Neural cell (in vitro differentiated cells): ENCODE measurements at regions not wholly inside any gene's neighbourhood (a gene's known extent, or its start where the extent isn't known, plus 50 kb on each side); places are given as distances from the start of the nearest gene placed in this dataset.
A peak's percentile ranks its signal among the peaks of the same experiment; 100 is the strongest.

ENCODE experiments used
- H2AFZ ChIP-seq: fragments of 200-600, 300-800 bp; sonication (generic), shearing (Covaris generic); 2 replicates; pipeline ENCODE4 v1.6.0; 2014; ENCODE audit warnings: low read depth, mild to moderate bottlenecking, antibody characterized with exemption, low read length, moderate library complexity
- H3F3A ChIP-seq: fragments of 200-600 bp; shearing (Covaris generic); 2 replicates; pipeline ENCODE4 v1.6.1; 2016; ENCODE audit warnings: mild to moderate bottlenecking, moderate library complexity, mixed read lengths, antibody characterized with exemption, low read length; ENCODE audit not compliant: insufficient read depth, poor library complexity, severe bottlenecking
- H3K27ac ChIP-seq: fragments of 200-600, 300-800 bp; sonication (generic), shearing (Covaris generic); 2 replicates; pipeline ENCODE4 v1.5.1; 2014; ENCODE audit warnings: mild to moderate bottlenecking, low read length, moderate library complexity
- H3K27me3 ChIP-seq: fragments of 300-800, 200-600 bp; sonication (generic), shearing (Covaris generic); 2 replicates; pipeline ENCODE4 v1.6.0; 2014; ENCODE audit warnings: mild to moderate bottlenecking, low read depth, low read length, moderate library complexity; ENCODE audit not compliant: insufficient read depth
- H3K36me3 ChIP-seq: fragments of 300-800, 200-600 bp; sonication (generic), shearing (Covaris generic); 2 replicates; pipeline ENCODE4 v1.5.1; 2014; ENCODE audit warnings: mild to moderate bottlenecking, antibody characterized with exemption, low read length, moderate library complexity; ENCODE audit not compliant: insufficient read depth
- H3K4me2 ChIP-seq: fragments of 300-800, 200-600 bp; sonication (generic), shearing (Covaris generic); 2 replicates; pipeline ENCODE4 v1.6.0; 2014; ENCODE audit warnings: mild to moderate bottlenecking, low read length
- H3K4me3 ChIP-seq: fragments of 300-800, 200-600 bp; sonication (generic), shearing (Covaris generic); 2 replicates; pipeline ENCODE4 v1.5.1; 2014; ENCODE audit warnings: mild to moderate bottlenecking, low read length, moderate library complexity
- H3K79me2 ChIP-seq: fragments of 200-600 bp; shearing (Covaris generic); replicated peaks from 2 replicates; pipeline ENCODE4 v1.6.0; 2014; ENCODE audit warnings: mild to moderate bottlenecking, low read length, moderate library complexity; ENCODE audit not compliant: insufficient read depth
- H3K9ac ChIP-seq: fragments of 300-800, 200-600 bp; sonication (generic), shearing (Covaris generic); 2 replicates; pipeline ENCODE4 v1.6.1; 2016; ENCODE audit warnings: mild to moderate bottlenecking, low read length, mixed read lengths
- H3K9me2 ChIP-seq: fragments of 200-600 bp; shearing (Covaris generic); 2 replicates; pipeline ENCODE4 v1.6.1; 2016; ENCODE audit warnings: mild to moderate bottlenecking, low read length, mixed read lengths; ENCODE audit not compliant: insufficient read depth
- H3K9me3 ChIP-seq: fragments of 200-600, 300-800 bp; sonication (generic), shearing (Covaris generic); 2 replicates; pipeline ENCODE4 v1.6.1; 2016; ENCODE audit warnings: mild to moderate bottlenecking, mixed run types, low read length, moderate library complexity, mixed read lengths
- H4K20me1 ChIP-seq: fragments of 200-600 bp; shearing (Covaris generic); 2 replicates; pipeline ENCODE4 v1.6.1; 2016; ENCODE audit warnings: mild to moderate bottlenecking, mixed run types; ENCODE audit not compliant: insufficient read depth
- EP300 ChIP-seq: fragments of 450-650 bp; conservative IDR thresholded peaks from 2 replicates; pipeline ENCODE4 v1.6.1; 2014; ENCODE audit warnings: antibody characterized with exemption, mild to moderate bottlenecking, moderate library complexity; ENCODE audit not compliant: poor library complexity, severe bottlenecking
- EZH2 ChIP-seq: fragments of 200-600, 300-800 bp; shearing (Covaris generic), sonication (generic); IDR thresholded peaks from 2 replicates; pipeline ENCODE4 v1.6.1; 2014; ENCODE audit warnings: antibody characterized with exemption, low read length, borderline replicate concordance, mild to moderate bottlenecking; ENCODE audit not compliant: insufficient read depth, poor library complexity, severe bottlenecking
- MXI1 ChIP-seq: fragments of 450-650 bp; conservative IDR thresholded peaks from 2 replicates; pipeline ENCODE4 v1.6.1; 2014; ENCODE audit warnings: antibody characterized with exemption, mild to moderate bottlenecking; ENCODE audit not compliant: poor library complexity, severe bottlenecking
- POLR2AphosphoS5 ChIP-seq: IDR thresholded peaks from 2 replicates; pipeline ENCODE4 v1.6.1; 2012
- RAD21 ChIP-seq: fragments of 450-650 bp; conservative IDR thresholded peaks from 2 replicates; pipeline ENCODE4 v1.6.1; 2014; ENCODE audit warnings: antibody characterized with exemption, mild to moderate bottlenecking, moderate library complexity
- SMC3 ChIP-seq: fragments of 450-650 bp; conservative IDR thresholded peaks from 2 replicates; pipeline ENCODE4 v1.6.1; 2014; ENCODE audit warnings: antibody characterized with exemption, mild to moderate bottlenecking, moderate library complexity; ENCODE audit not compliant: poor library complexity
- TAF1 ChIP-seq: IDR thresholded peaks from 2 replicates; pipeline ENCODE4 v1.6.1; 2012; ENCODE audit warnings: low read depth
- TF ChIP-seq, protein P1 (sequence below): IDR thresholded peaks from 2 replicates; pipeline ENCODE4 v1.6.1; 2012; ENCODE audit warnings: borderline replicate concordance
- TF ChIP-seq, protein P2 (sequence below): fragments of 450-650 bp; IDR thresholded peaks from 2 replicates; pipeline ENCODE4 v1.5.1; 2014; ENCODE audit warnings: antibody characterized with exemption, mild to moderate bottlenecking, moderate library complexity; ENCODE audit not compliant: poor library complexity, severe bottlenecking

DNA sequence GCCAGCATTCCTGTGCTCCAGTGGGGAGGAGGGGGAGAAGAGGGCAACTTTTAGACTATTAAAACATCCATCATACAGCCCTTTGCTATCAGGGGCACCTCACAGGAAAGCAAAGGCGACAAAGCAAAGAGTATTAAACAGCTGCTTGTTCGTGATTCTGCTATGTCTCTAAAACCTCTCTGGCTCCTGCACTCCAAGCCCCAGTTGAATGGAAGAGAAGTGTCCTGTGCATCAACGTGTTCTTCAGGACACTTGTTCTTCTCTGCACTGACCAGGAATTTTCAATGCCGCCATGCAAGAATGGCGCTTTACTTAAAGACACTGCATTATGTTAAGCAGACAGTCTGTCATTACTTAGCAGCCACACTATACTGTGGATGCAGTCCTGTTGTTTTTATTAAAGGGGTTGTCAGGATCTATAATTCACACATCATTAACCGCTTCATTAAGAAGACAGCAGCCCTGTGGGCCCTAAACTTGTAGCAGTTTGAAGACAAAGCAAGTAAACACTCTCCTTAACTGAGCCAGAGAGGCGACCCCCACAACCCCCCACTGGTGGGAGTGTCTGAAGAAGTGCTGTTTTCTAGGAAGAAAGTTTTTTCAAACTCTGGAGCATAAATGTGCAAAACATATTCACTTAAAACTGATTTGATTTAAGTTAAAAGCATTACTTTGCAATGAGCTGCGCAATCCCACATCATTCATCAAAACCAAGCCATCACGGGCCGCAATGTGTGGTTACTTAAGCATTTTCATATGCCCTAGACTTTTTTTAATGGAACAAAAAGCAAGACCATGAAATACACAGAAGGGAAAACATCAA is 164.5 kb downstream of the ZNF608 start:
- Histone ChIP-seq H3K4me2 (peak overlapping the region; percentile 37), H3K27me3 (no peaks in the 10 kb centered on the region), H4K20me1 (no peaks in the 10 kb centered on the region), H2AFZ (no peak overlapping the region), H3K9me2 (no peaks in the 10 kb centered on the region), H3K36me3 (no peaks in the 10 kb centered on the region), H3K27ac (peak overlapping the region; percentile 21), H3K4me3 (peak overlapping the region; percentile 34), H3K9me3 (no peaks in the 10 kb centered on the region), H3K9ac (no peak overlapping the region), H3F3A (no peaks in the 10 kb centered on the region), H3K79me2 (no peaks in the 10 kb centered on the region)
- TF ChIP-seq MXI1 (no peak), EP300 (no peak)

DNA sequence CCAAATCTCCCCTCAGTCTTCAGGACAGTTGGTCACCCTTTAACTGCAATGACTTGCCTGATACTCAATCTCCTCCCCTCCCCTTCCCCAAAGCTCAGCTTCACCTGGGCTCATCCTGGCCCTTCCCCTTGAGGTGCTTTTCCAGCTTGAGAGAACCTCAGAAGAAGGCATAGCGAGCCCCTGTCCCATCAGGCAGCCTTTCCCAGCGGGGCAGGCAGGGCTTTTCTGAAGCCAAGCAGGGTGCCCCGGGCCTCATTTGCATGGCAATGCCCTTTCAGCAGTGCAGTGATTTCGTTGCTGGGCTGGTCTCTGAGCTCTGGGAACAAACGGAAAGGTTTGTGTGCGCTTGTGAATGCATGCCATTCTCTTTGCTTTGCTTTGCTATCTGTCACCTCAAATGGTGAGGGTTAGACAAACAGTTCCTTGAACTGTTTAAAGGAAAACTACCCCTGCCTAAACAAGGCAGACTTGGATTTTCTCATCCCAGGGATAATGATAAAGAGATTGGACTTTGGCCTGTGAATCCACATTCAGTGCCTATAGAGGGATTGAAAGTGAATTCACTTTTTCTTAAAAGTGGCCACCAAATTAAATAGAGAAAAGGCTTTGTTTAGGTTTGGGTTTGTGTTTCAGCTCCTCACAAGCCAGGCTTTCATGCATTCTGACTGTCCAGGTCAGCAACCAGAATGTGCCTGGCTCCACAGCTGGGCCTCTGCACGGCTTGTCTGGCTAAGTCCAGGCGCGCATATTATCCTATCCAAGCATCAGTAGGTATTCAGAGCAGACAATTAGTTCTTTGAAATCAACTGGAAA is 165.3 kb downstream of the ZNF608 start:
- peak overlapping the region; percentile 21 for H3K27ac ChIP-seq
- H3K9ac ChIP-seq, result no peak overlapping the region
- H4K20me1 ChIP-seq, result no peaks in the 10 kb centered on the region
- H3K4me2 ChIP-seq, result peak overlapping the region; percentile 37
- TF ChIP-seq, protein P1, sequence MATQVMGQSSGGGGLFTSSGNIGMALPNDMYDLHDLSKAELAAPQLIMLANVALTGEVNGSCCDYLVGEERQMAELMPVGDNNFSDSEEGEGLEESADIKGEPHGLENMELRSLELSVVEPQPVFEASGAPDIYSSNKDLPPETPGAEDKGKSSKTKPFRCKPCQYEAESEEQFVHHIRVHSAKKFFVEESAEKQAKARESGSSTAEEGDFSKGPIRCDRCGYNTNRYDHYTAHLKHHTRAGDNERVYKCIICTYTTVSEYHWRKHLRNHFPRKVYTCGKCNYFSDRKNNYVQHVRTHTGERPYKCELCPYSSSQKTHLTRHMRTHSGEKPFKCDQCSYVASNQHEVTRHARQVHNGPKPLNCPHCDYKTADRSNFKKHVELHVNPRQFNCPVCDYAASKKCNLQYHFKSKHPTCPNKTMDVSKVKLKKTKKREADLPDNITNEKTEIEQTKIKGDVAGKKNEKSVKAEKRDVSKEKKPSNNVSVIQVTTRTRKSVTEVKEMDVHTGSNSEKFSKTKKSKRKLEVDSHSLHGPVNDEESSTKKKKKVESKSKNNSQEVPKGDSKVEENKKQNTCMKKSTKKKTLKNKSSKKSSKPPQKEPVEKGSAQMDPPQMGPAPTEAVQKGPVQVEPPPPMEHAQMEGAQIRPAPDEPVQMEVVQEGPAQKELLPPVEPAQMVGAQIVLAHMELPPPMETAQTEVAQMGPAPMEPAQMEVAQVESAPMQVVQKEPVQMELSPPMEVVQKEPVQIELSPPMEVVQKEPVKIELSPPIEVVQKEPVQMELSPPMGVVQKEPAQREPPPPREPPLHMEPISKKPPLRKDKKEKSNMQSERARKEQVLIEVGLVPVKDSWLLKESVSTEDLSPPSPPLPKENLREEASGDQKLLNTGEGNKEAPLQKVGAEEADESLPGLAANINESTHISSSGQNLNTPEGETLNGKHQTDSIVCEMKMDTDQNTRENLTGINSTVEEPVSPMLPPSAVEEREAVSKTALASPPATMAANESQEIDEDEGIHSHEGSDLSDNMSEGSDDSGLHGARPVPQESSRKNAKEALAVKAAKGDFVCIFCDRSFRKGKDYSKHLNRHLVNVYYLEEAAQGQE, result no peak
- TF ChIP-seq RAD21, result no peak
- no peak for TF ChIP-seq MXI1
- no peak for TF ChIP-seq SMC3
- TF ChIP-seq POLR2AphosphoS5, result no peak
- TF ChIP-seq TAF1, result no peak
- TF ChIP-seq EP300, result no peak
- TF ChIP-seq, protein P2, sequence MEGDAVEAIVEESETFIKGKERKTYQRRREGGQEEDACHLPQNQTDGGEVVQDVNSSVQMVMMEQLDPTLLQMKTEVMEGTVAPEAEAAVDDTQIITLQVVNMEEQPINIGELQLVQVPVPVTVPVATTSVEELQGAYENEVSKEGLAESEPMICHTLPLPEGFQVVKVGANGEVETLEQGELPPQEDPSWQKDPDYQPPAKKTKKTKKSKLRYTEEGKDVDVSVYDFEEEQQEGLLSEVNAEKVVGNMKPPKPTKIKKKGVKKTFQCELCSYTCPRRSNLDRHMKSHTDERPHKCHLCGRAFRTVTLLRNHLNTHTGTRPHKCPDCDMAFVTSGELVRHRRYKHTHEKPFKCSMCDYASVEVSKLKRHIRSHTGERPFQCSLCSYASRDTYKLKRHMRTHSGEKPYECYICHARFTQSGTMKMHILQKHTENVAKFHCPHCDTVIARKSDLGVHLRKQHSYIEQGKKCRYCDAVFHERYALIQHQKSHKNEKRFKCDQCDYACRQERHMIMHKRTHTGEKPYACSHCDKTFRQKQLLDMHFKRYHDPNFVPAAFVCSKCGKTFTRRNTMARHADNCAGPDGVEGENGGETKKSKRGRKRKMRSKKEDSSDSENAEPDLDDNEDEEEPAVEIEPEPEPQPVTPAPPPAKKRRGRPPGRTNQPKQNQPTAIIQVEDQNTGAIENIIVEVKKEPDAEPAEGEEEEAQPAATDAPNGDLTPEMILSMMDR, result no peak
- no peak for TF ChIP-seq EZH2
- no peaks in the 10 kb centered on the region for H3K9me2 ChIP-seq
- no peaks in the 10 kb centered on the region for H3K79me2 ChIP-seq
- H2AFZ ChIP-seq, result no peak overlapping the region
- no peaks in the 10 kb centered on the region for H3K27me3 ChIP-seq
- peak overlapping the region; percentile 34 for H3K4me3 ChIP-seq
- H3K36me3 ChIP-seq, result no peaks in the 10 kb centered on the region
- H3K9me3 ChIP-seq, result no peaks in the 10 kb centered on the region
- no peaks in the 10 kb centered on the region for H3F3A ChIP-seq
